GM19239 (cell line): ENCODE measurements at regions not wholly inside any gene's neighbourhood (a gene's known extent, or its start where the extent isn't known, plus 50 kb on each side); places are given as distances from the start of the nearest gene placed in this dataset.

Experiments
- DNase-seq: peaks from one replicate; pipeline ENCODE4 v3.0.0; 2011; ENCODE audit warnings: low spot score; ENCODE audit not compliant: insufficient read length
- FAIRE-seq: peaks from 2 replicates; lab custom pipeline; 2011; peaks lifted over from hg19 to GRCh38; lab: Jason Lieb, UNC

DNA sequence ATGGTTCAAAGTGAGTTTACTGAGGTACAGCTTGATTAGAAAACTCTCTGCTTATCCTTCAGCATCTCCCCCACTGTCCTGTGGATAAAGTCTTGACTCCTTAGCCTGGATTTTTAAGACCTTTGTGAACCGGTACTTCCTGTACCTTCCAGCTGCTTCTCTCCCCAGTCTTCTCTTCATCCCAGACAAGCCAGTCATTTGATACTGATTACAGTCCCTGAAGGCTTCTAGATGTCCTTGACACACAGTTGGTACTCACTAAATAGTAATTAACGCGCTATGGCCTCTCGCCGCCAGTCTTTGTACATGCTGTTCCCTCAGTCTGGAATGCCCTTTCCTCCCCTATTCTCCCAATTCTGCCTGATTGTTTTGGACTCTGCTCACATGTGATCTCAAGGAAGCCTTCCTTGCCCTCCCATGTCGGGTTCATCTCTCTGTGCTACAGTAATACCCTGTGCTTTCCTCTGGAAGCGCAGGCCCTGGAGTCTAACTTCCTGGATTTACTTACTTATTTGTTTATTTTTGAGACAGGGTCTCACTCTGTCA is 50.6 kb upstream of the PTGR2 start:
- no peak for DNase-seq
- no peak for FAIRE-seq

DNA sequence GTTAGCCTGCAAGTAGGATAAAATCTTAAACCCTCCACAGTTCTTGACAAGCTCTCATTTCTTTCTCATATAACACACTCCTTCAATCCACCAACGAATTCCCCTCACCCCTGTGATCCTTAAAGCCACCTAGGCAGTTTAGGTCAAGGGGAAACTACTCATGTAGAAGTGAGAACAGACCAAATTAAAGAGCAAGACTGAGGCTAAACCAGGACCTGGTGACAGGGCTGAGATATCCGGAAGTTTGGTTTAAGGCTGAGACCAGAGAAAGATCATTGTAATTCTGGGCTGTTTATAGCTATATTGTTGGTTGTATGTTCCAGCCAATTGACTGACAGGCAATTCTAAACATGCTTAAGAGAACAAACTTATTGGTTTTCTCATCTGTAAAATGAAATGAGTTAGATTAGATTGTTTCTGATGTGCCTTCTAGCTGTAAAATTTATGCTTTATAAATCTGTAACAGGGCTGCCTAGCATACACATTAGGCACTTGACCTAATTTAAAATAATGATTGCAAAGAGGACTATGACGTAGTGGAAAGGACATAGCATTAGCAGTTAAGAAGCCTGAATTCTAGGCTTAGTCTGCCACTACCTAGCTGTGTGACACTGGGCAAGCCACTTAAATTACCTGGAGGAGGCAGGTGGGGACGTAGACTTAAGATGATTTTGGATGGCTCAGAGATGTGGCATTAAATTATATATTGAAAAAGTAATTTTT is 53.9 kb upstream of the PTGR2 start:
- no peak for DNase-seq
- no peak for FAIRE-seq

- DNase-seq (no peak), FAIRE-seq (no peak)
These were observed 54.6 kb upstream of the PTGR2 start for GRCh38 chr14:73796893-73797542.

DNA sequence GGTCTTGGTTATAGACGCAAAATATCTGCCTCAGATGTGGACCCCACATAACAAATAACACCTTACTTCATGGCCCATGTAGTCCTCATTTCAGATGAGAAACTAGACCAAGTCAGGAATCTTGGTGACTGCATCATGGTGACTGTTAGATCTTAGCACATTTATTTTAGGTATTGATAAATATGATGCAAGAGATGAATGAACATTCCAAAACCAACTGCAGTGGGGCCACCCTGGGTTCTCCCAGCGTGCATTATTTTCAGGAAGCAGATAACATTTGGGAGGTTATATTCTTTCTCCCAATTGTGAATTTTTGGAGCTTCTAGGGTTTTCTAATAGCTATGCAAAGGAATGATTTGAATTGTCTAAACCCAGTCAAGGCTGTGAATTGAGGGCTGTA is 55.2 kb upstream of the PTGR2 start:
- DNase-seq: no peak
- no peak for FAIRE-seq

DNA sequence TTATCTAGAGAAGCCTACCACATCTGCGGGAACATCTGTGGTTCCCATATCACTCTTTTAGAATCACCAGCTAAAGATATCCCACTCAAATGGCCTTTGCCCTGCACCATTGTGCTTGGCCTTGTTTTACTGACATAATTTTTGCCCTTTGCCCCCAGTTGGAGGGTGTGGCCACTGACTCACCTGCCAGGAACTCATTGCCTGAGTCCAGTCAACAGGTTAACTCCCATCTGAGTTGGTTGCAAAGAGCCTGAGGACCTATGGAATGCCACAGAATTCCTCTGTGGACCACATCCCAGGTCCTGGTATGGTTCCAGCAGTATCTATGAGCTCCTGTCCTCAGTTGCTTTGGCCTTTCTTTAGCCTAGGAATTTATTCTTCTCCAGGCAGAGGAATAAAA is 55.7 kb upstream of the PTGR2 start:
- no peak for FAIRE-seq
- no peak for DNase-seq

GRCh38 chr14:73795466-73795865 is 56.2 kb upstream of the PTGR2 start:
- FAIRE-seq (no peak), DNase-seq (no peak)

GRCh38 chr14:73794146-73794545 is 57.5 kb upstream of the PTGR2 start:
- no peak for FAIRE-seq

GRCh38 chr14:73792481-73792880 is 59.1 kb upstream of the PTGR2 start:
- FAIRE-seq: no peak

More at GRCh38 chr14:73794146-73794545, 57.5 kb upstream of the PTGR2 start:
- no peak for DNase-seq

DNA sequence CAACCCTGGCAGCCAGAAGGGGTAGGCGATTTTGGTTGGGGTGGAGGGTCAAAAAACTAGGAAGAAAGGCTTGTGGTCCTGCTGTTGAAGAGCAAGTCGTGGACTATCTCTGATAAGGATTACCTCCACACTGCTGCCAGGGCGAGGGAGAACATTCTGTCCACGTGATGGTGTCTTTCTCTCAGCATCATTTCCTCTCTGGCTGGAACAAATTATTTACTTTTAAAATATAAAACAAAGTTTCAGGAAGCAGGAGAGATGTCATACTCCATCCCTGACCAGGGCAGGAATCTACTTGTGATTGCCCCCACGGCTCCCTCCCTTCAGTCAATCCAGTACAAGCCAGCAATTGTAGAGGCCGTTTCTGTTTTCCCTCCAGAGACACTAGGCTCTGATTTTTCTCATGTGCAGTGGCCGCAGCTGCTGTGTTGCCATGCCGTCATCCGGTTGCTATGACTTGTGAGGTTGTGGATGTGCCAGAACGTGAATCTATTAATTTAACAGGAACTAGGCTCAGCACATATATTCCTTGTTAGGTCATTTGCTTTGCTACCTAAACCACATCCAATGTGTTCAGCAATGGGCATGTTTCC is 61.5 kb upstream of the PTGR2 start:
- FAIRE-seq (no peak), DNase-seq (no peak)

More at GRCh38 chr14:73792481-73792880, 59.1 kb upstream of the PTGR2 start:
- DNase-seq: no peak

- DNase-seq (no peak), FAIRE-seq (no peak)
These were observed 62.7 kb upstream of the PTGR2 start for GRCh38 chr14:73788701-73789551.

- FAIRE-seq (no peak), DNase-seq (no peak)
These were observed 63.4 kb upstream of the PTGR2 start for GRCh38 chr14:73788317-73788598.

- peak; percentile 71 for FAIRE-seq
- DNase-seq: no peak
These were observed 63.9 kb upstream of the PTGR2 start for GRCh38 chr14:73787486-73788316.

GRCh38 chr14:73786636-73787485 is 64.8 kb upstream of the PTGR2 start:
- DNase-seq: no peak
- no peak for FAIRE-seq

GRCh38 chr14:73785834-73786635 is 65.6 kb upstream of the PTGR2 start:
- DNase-seq: no peak
- peak; percentile 59 for FAIRE-seq

DNA sequence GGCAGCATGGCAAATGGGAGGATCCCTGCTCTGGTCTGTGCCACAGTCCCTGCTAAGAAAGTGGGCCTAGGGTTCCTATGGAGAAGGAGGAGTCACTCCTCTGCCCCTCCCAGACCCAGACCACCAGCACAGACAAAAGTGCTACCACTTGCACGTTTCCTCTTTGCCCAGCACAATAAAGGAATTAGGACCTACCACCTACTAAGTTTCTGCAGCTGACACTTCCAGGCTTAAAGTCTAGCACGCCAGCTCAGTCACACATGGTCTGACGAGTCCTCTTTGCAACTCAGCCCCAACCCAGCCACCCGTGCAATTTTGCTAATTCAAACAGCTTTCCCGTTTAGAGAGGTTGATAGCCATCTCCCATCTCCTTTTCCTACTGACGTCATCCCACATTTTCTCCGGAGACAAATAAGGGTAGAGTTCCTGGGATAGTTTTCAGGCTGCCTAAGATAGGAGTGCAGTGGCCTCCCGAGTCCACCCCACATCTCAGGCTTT is 66.2 kb upstream of the PTGR2 start:
- peak; percentile 73 for FAIRE-seq

DNA sequence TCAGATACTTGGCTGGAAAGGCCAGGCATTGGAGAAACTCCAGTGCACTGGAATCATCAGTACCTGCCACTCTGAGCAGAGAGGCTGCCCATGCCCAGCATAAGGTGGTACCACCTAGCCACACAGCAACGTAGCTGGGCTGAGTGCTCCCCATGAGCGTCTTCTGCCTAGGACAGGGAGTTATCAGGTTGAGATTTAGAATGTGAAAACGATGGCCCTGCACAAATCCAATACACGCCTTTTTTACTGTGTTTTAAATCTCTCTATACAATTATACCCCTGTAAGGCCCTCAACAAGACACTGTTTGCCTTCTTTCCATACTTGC is 66.7 kb upstream of the PTGR2 start:
- DNase-seq: no peak
- FAIRE-seq: no peak

More for the DNA sequence above, 66.2 kb upstream of the PTGR2 start:
- DNase-seq: no peak

- no peak for DNase-seq
These were observed 67.2 kb upstream of the PTGR2 start for GRCh38 chr14:73784181-73784987.

More at GRCh38 chr14:73784181-73784987, 67.2 kb upstream of the PTGR2 start:
- peak; percentile 83 for FAIRE-seq
